ENCODE measurements at regions not wholly inside any gene's neighbourhood (a gene's known extent, or its start where the extent isn't known, plus 50 kb on each side); places are given as distances from the start of the nearest gene placed in this dataset.

- TF ChIP-seq POLR2A (IDR thresholded peaks at IDR 0.05; ENCODE audit: low read depth, low read length) (no peak), TAF1 (IDR thresholded peaks at IDR 0.05; ENCODE audit: borderline replicate concordance, low read depth, low read length) (no peak), POLR2AphosphoS5 (IDR thresholded peaks at IDR 0.05; ENCODE audit: low read depth, low read length) (no peak)
These were observed 560.2 kb downstream of the PCDH17 start for GRCh38 chr13:58191754-58192153.

Data from GM12892 (cell line).